ENCODE measurements at regions not wholly inside any gene's neighbourhood (a gene's known extent, or its start where the extent isn't known, plus 50 kb on each side); places are given as distances from the start of the nearest gene placed in this dataset.

DNA sequence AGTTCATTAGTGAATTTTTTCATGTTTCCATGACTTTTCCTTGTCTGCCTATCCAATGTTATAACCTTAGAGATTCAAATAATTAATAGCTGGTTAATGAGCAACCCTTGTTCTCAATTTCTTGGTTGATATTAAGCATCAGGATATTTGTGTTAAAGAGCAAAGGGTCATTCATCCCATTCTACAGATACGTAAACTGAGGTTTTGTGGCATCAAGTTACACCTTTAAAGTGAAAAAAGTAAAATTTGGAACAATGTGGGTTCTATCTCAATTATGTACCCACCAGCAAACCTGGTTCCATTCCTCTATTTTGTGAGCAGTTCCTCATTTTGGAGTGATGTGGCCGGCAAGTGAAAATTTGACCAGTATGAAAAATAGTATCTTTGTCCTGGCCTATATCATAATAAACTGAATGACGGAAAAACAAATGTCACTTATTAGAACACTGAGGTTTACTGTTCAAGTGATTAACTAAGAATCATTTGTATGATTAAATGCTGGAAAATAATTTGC lies 220.5 kb upstream of the ATP5MC3 start:
- intact Hi-C loops (cut with DNase I) = no loop called here
- no peak for DNase-seq (ENCODE audit: low spot score)

DNA sequence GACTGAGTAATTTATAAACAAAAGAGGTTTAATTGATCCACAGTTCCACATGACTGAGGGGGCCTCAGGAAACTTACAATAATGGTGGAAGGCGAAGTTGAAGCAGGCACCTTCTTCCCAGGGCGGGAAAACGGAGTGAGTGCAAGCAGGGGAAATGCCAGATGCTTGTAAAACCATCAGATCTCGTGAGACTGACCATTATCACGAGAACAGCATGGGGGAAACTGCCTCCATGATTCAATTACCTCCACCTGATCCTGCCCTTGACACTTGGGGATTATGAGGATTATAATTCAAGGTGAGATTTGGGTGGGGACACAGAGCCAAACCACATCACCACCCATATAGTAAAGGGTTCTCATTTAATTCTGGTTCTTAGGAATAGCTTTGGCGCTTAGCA lies 219.5 kb upstream of the ATP5MC3 start:
- DNase-seq (ENCODE audit: low spot score) = no peak
- intact Hi-C loops (cut with DNase I) = no loop called here

DNA sequence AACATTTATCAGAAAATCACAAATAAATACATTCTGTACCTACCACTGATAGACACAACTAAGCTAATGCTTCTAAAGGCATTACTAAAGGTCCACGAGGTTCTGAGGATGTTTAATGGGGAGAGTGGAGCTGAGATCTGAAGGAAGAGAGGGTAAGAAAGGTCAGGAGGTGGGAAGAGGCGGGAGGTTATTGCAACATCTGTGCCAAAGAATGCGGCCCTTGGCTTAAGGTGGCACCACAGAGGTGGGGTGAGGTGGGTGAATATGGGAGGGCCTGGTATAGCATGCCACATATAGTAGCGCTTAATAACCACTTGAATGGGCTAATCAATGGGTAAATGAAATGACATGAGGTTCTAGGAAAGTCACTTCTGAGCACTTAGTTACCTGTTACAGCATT lies 217.8 kb upstream of the ATP5MC3 start:
- intact Hi-C loops (cut with DNase I) = no loop called here
- no peak for DNase-seq (ENCODE audit: low spot score)

GRCh38 chr2:175398848-175399247 lies 217.3 kb upstream of the ATP5MC3 start:
- intact Hi-C loops (cut with DNase I) = no loop called here
- DNase-seq (ENCODE audit: low spot score) = no peak

DNA sequence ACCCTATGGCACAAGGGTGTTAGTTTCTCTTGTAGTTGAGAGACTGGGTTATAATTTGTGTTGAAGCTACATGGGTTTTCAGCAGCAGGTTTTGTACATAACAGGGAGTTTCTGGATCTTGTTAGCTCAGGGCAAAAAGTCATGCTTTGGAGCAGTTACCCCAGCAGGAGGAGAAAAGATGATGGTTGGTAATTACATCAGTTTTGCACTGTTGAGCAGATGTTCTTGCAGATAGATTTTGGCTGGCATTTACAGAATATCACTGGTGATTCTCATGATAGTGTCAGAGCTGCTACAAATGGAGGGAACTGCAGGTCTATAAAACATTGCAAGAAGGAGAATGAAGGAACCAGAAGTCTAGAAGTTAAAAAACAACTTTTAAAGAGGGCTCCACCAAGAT lies 215.2 kb upstream of the ATP5MC3 start:
- intact Hi-C loops (cut with DNase I) = no loop called here
- no peak for DNase-seq (ENCODE audit: low spot score)

GRCh38 chr2:175393851-175394250 lies 212.3 kb upstream of the ATP5MC3 start:
- intact Hi-C loops (cut with DNase I) = no loop called here
- DNase-seq (ENCODE audit: low spot score) = no peak

DNA sequence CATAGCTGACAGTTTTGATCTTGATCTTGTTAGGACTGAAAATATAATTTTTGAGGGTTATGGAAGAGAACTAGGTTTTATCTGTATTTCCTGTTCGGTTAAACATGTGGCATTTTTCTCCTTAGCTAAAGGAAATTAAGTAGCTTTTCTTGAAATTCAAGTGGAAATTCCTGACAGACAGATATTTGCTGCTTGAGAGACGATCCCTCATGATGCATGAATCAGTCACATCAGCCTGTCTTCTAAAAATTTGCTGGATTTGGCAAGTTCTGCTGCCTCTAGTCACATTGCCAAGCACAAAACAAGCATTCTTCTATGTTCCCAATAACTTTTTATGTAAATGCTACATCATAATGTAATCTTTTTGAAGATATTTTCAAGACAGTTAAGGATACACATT lies 201.8 kb upstream of the ATP5MC3 start:
- intact Hi-C loops (cut with DNase I) = no loop called here
- no peak for DNase-seq (ENCODE audit: low spot score)

GRCh38 chr2:175373729-175374128 lies 192.2 kb upstream of the ATP5MC3 start:
- intact Hi-C loops (cut with DNase I) = no loop called here
- DNase-seq (ENCODE audit: low spot score) = no peak

GRCh38 chr2:175372704-175373701 lies 191.5 kb upstream of the ATP5MC3 start:
- intact Hi-C loops (cut with DNase I) = no loop called here
- DNase-seq (ENCODE audit: low spot score) = no peak

DNA sequence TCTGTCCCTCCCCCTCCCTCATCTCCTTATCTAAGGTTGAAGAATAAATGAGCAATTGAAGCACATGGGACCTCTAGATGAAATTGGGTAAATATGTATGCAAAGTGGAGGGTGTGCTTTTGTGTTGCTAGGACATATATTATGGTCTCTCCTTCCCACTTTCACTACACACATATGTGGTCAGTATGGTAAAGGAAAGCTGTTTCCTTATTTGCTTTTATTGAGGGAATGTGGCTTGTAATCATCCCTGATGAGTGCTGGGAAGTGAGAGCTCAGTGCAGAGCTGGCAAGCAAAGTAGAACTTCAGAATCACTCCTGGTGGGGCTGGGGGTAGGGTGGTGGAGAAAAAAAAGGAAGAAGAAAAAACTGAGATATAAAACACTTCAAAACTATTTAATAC lies 189.9 kb upstream of the ATP5MC3 start:
- no peak for DNase-seq (ENCODE audit: low spot score)
- intact Hi-C loops (cut with DNase I) = no loop called here

DNA sequence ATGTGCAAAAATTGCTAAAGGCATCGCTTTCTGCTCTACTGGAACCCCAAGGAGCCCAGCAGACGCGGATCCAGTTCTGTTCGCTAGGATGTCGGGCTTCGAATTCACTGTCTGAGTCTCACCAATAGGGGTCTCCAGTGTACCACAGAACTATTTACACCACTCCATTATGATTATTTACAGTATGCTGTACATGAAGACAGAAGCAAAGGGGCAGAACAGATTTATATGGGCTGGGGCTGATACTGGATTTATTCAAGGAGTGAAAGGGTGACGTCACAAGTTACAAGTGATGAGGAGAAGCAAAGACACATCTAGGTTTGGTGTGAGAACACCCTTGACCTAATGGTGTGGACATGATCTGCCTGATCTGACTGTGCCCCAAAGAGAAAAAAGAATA lies 185.3 kb upstream of the ATP5MC3 start:
- intact Hi-C loops (cut with DNase I) = loop anchor here (5.0 to 10.0 kb wide), 2 partner anchors 318 to 720 kb away; no protein-coding TSS in a partner anchor
- DNase-seq (ENCODE audit: low spot score) = no peak

DNA sequence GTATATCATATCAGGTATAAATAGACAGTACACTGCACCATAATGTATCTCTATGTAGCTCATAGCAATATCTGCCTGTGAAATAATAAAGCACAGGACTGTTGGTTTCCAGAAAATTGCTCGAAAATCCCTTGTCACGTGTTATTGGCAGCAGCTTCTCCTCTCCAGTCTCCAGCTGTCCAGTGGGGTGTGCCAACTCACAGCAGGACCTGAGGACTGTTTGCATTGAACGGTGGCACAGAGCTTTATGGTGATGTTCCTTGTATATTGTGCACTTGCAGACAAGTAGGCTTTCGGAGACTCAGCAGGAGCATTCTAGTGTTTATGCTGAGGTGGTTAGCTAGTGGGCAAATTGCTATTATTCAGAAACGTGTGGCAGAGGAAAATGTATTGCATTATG lies 182.2 kb upstream of the ATP5MC3 start:
- no peak for DNase-seq (ENCODE audit: low spot score)
- intact Hi-C loops (cut with DNase I) = loop anchor here (10.0 kb wide), 1 partner anchor 321 kb away; no protein-coding TSS in a partner anchor

DNA sequence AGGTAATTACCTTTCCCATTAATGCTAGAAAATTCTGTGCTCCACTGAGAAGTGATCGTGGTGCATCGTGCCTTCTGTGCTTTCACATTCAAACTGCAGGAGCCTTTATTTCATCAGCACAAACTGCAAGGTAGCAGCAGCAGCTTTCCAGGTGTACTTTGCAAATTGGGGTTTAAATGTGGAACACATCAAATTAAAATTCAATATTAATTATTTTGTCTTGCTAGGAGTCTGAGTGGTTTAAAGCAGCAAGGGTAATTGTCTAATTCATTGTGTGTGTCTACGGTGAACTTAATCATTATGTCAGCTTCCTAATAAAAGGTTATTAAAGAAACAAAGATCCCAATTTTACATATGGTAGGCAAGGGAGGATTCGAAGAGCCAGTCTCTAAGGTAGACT lies 180.8 kb upstream of the ATP5MC3 start:
- DNase-seq (ENCODE audit: low spot score) = no peak
- intact Hi-C loops (cut with DNase I) = loop anchor here (10.0 kb wide), 1 partner anchor 322 kb away; no protein-coding TSS in a partner anchor

DNA sequence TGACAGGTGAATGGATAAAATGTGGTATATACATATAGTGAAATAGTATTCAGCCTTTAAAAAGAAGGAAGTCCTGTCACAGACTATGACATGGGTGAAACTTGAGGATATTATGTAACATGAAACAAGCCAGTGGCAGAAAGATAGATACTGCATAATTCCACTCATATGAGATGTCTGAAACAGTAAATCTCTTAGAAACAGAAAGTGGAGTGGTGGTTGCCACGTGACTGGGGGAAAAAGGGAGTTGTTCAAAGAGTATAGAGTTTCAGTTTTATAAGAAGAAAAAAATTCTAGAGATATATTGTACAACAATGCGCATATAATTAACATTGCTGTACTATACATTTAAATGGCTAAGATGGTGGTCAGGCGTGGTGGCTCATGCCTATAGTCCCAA lies 178.2 kb upstream of the ATP5MC3 start:
- DNase-seq (ENCODE audit: low spot score) = no peak
- intact Hi-C loops (cut with DNase I) = loop anchor here (10.0 kb wide), 1 partner anchor 325 kb away; no protein-coding TSS in a partner anchor

DNA sequence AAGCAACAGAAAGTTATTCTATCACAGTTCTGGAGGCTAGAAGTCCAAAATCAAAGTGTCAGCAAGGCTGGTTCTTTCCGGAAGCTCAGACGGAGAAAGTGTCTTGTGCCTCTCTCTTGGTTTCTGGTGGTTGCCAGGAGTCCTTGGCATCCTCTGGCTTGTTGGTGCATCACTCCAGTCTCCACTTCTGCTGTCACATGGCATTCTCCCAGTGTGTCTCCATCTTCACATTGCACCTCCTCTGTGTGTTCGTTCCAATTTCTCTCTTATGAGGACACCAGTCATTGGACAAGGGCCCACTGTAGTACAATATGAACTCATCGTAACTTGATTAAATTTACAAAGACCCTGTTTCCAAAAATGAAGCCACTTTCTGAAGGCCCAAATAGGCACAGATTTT lies 175.4 kb upstream of the ATP5MC3 start:
- intact Hi-C loops (cut with DNase I) = no loop called here

GRCh38 chr2:175355246-175355645 lies 173.7 kb upstream of the ATP5MC3 start:
- no peak for DNase-seq (ENCODE audit: low spot score)
- intact Hi-C loops (cut with DNase I) = no loop called here

More for the DNA sequence above, 175.4 kb upstream of the ATP5MC3 start:
- no peak for DNase-seq (ENCODE audit: low spot score)

DNA sequence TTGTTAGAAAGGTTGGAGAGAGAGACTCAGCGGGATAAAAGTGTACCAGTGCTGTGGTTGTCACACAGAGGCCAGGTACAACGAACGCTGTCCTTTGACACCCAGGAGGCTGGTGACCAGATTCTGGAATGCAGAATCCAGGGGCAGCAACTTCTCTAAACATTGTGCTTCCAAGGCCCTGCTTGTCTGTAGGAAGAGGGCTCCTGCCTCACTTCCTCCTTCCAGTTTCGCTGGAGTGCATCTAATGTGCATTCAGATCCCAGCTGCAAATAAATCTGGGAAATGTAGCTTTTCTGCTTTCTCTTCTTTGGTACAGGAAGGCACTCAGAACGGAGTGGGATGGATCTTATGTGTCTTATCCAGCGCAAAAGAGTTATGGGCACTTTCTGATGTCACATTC lies 171.8 kb upstream of the ATP5MC3 start:
- intact Hi-C loops (cut with DNase I) = no loop called here
- no peak for DNase-seq (ENCODE audit: low spot score)

DNA sequence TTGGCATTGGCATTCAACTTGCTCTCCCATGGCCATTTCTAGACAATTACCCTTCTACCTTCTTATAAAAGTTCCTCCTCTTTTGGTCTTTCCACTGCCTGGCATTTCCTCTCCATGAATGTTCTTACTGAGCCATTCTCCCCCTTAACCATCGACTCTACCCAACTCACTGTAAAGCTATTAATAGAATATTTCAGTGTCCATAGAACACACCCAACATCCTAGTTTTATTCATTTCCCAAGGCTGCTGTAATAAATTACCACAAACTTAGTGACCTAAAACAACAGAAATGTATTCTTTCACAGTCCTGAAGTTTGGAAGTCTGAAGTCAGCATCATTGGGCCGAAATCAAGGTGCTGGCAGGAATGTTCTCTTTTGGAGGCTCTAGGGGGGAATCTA lies 170.0 kb upstream of the ATP5MC3 start:
- DNase-seq (ENCODE audit: low spot score) = no peak
- intact Hi-C loops (cut with DNase I) = no loop called here

DNA sequence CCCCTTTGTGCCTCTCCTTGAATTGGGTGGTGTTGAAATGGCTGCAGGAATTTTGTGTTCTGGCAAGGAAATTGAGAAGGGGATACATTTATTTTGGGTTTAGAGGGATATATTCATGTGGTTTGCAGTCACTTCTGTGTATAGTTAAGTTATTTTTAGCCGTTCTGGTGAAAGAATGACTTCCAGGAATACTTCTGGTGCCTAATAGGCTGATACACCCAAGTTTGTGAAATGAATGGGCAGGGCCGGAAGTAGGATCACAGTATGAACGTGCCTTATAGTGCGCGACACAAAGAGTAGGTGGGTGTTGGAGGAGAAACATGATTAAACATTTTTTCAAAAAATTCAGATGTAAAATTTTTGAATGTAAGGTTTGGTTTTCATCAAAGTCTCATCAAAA lies 168.6 kb upstream of the ATP5MC3 start:
- no peak for DNase-seq (ENCODE audit: low spot score)
- intact Hi-C loops (cut with DNase I) = no loop called here

GRCh38 chr2:175342085-175342484 lies 160.6 kb upstream of the ATP5MC3 start:
- no peak for DNase-seq (ENCODE audit: low spot score)
- intact Hi-C loops (cut with DNase I) = no loop called here

DNA sequence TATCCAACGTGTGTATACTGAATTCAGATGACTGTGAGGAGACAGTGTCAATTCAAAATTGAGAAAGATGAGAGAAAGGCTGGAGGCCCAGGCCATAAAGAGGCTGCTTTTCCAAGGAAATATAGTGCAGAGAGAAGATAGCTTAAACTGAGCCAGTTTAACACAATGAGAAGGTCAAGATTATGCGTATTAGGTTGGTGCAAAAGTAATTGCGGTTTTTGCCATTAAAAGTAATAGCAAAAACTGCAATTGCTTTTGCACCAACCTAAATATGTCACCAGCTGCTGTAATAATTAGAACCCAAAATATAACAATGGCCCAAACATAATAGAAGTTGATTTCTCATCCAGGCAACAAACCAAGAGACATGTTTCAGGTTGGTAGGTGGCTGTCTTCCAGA lies 148.7 kb upstream of the ATP5MC3 start:
- intact Hi-C loops (cut with DNase I) = no loop called here
- no peak for DNase-seq (ENCODE audit: low spot score)

Measured in cardiac septum (tissue), 1 donor.